Ascending aorta (tissue), 2 donors: ENCODE measurements at regions not wholly inside any gene's neighbourhood (a gene's known extent, or its start where the extent isn't known, plus 50 kb on each side); places are given as distances from the start of the nearest gene placed in this dataset.
"Not testable (repeated sequence)": the region's sequence is repeated elsewhere in the genome, so short reads cannot be mapped to it uniquely, and the experiment has no call there.

Source experiments
- DNase-seq, 2 donors: peaks; one replicate each; pipeline ENCODE4 v3.0.0-alpha.2; 2019; ENCODE audit warnings: low spot score in 2 of 2
- H3K27ac ChIP-seq, 2 donors: fragments of 200-600 bp; sonication (generic); one replicate each; pipeline ENCODE4 v1.5.1; 2016 to 2017; ENCODE audit warnings: mild to moderate bottlenecking in 1 of 2
- H3K27me3 ChIP-seq: fragments of 200-600 bp; sonication (generic); one replicate; pipeline ENCODE4 v1.5.1; 2017
- H3K36me3 ChIP-seq, 2 donors: fragments of 200-600 bp; sonication (generic); one replicate each; pipeline ENCODE4 v1.5.1; 2016
- H3K4me1 ChIP-seq, 2 donors: fragments of 200-600 bp; sonication (generic); one replicate each; pipeline ENCODE4 v1.5.1; 2016 to 2017; ENCODE audit warnings: mild to moderate bottlenecking in 1 of 2
- H3K4me3 ChIP-seq, 2 donors: fragments of 200-600 bp; sonication (generic); one replicate each; pipeline ENCODE4 v1.5.1; 2016 to 2017; ENCODE audit warnings: mild to moderate bottlenecking in 1 of 2
- H3K9me3 ChIP-seq, 2 donors: fragments of 200-600 bp; sonication (generic); one replicate each; pipeline ENCODE4 v1.5.1; 2016
- CTCF ChIP-seq, 3 experiments: fragments of 200-600 bp in 2 of 3; fragments of 450-650 bp in 1 of 3; sonication (generic) in 2 of 3; IDR thresholded peaks; one replicate each; pipeline ENCODE4 v1.5.1; 2016 to 2019; ENCODE audit warnings: antibody characterized with exemption in 3 of 3, mild to moderate bottlenecking in 1 of 3, moderate library complexity in 1 of 3
- intact Hi-C: fragments of 100-400 bp; cut with DNase I; formaldehyde crosslinking; loops from one replicate; pipeline ENCODE4 v1.15.1; 2023

GRCh38 chrX:65878456-65878855 lies 161.4 kb downstream of the VSIG4 start:
- H3K4me3 ChIP-seq = no peak overlapping the region
- no peaks in the 10 kb centered on the region for H3K36me3 ChIP-seq
- DNase-seq = no peak
- no peaks in the 10 kb centered on the region for H3K9me3 ChIP-seq
- H3K27ac ChIP-seq = no peak overlapping the region
- intact Hi-C loops = no loop called here
- no peaks in the 10 kb centered on the region for H3K4me1 ChIP-seq
- H3K27me3 ChIP-seq = no peaks in the 10 kb centered on the region
- TF ChIP-seq CTCF (IDR thresholded peaks at IDR 0.05) = no peak

- DNase-seq = no peak
- no peaks in the 10 kb centered on the region for H3K27me3 ChIP-seq
- intact Hi-C loops = no loop called here
- H3K4me3 ChIP-seq = no peak overlapping the region
- H3K4me1 ChIP-seq = no peaks in the 10 kb centered on the region
- H3K9me3 ChIP-seq = no peaks in the 10 kb centered on the region
- H3K36me3 ChIP-seq = no peaks in the 10 kb centered on the region
- TF ChIP-seq CTCF (IDR thresholded peaks at IDR 0.05) = no peak
- no peak overlapping the region for H3K27ac ChIP-seq
These were observed 161.9 kb downstream of the VSIG4 start for GRCh38 chrX:65877953-65878352.

GRCh38 chrX:65875614-65876013 lies 164.3 kb downstream of the VSIG4 start:
- DNase-seq, H3K27me3 ChIP-seq, H3K27ac ChIP-seq, H3K4me1 ChIP-seq, H3K4me3 ChIP-seq, H3K9me3 ChIP-seq, intact Hi-C loops, H3K36me3 ChIP-seq: not testable (repeated sequence)

- DNase-seq = no peak
- H3K4me1 ChIP-seq = no peaks in the 10 kb centered on the region
- intact Hi-C loops = no loop called here
- H3K36me3 ChIP-seq = no peaks in the 10 kb centered on the region
- H3K27ac ChIP-seq = no peak overlapping the region
- H3K9me3 ChIP-seq = no peaks in the 10 kb centered on the region
- H3K27me3 ChIP-seq = no peaks in the 10 kb centered on the region
- TF ChIP-seq CTCF (IDR thresholded peaks at IDR 0.05) = no peak
- no peak overlapping the region for H3K4me3 ChIP-seq
These were observed 165.1 kb downstream of the VSIG4 start for GRCh38 chrX:65874765-65875164.

- DNase-seq = no peak
- intact Hi-C loops = no loop called here
These were observed 165.8 kb downstream of the VSIG4 start for GRCh38 chrX:65874110-65874509.

GRCh38 chrX:65873385-65873784 lies 166.5 kb downstream of the VSIG4 start:
- TF ChIP-seq CTCF (IDR thresholded peaks at IDR 0.05) = no peak
- no peaks in the 10 kb centered on the region for H3K4me1 ChIP-seq
- intact Hi-C loops = no loop called here

More at GRCh38 chrX:65874110-65874509, 165.8 kb downstream of the VSIG4 start:
- Histone ChIP-seq H3K9me3 (no peaks in the 10 kb centered on the region), H3K27me3 (no peaks in the 10 kb centered on the region), H3K4me3 (no peak overlapping the region), H3K36me3 (no peaks in the 10 kb centered on the region), H3K27ac (no peak overlapping the region), H3K4me1 (no peaks in the 10 kb centered on the region)
- no peak for TF ChIP-seq CTCF (IDR thresholded peaks at IDR 0.05)

More at GRCh38 chrX:65873385-65873784, 166.5 kb downstream of the VSIG4 start:
- H3K9me3 ChIP-seq = no peaks in the 10 kb centered on the region
- no peak overlapping the region for H3K27ac ChIP-seq
- no peaks in the 10 kb centered on the region for H3K27me3 ChIP-seq
- H3K36me3 ChIP-seq = no peaks in the 10 kb centered on the region
- H3K4me3 ChIP-seq = no peak overlapping the region
- no peak for DNase-seq
